ENCODE measurements at regions not wholly inside any gene's neighbourhood (a gene's known extent, or its start where the extent isn't known, plus 50 kb on each side); places are given as distances from the start of the nearest gene placed in this dataset.
"Not testable (repeated sequence)": the region's sequence is repeated elsewhere in the genome, so short reads cannot be mapped to it uniquely, and the experiment has no call there.

DNA sequence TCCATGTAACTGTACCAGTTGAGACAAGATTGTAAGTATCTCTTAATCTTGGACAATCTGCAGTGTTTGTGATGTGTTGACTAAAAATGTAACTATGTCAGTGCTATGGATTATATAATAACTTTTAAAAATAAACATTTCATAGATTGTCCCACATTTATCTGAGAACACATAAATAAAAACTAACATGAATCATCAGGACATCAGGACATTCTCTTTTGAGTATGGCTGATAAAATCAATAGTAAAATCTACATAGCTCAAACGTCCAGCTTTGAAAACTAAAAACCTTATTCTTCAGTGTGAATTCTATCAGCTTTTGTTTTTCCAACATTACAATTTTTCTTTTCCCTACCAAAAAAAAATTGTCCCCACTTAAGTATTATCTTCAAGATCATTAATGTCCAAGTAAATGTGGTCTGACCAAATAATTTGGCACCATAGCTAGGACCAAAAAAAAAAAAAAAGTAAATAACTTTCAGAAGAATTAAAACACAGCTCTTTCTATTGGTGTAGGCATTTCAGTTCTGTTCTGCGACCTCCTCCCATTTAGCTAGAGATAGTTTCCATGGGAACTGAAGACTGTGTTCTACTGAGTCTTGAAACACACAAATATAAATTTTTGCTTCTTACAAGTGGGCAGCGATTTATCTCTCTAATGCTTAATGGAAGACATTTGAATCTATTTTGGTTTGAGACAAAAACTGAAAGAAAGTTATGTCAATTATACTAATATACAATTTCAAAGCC lies 123.0 kb upstream of the SGCE start:
- Mint-ChIP-seq H3K4me1 (ENCODE audit: low read depth) (no peaks in the 10 kb centered on the region), H3K27me3 (no peaks in the 10 kb centered on the region), H3K4me3 (no peak overlapping the region), H3K36me3 (no peaks in the 10 kb centered on the region), H3K27ac (no peak overlapping the region), H3K9me3 (no peaks in the 10 kb centered on the region)
- CTCF ChIA-PET = no interaction called here
- DNase-seq = no peak
- intact Hi-C loops (cut with micrococcal nuclease) = no loop called here
- POLR2A ChIA-PET = no interaction called here

DNA sequence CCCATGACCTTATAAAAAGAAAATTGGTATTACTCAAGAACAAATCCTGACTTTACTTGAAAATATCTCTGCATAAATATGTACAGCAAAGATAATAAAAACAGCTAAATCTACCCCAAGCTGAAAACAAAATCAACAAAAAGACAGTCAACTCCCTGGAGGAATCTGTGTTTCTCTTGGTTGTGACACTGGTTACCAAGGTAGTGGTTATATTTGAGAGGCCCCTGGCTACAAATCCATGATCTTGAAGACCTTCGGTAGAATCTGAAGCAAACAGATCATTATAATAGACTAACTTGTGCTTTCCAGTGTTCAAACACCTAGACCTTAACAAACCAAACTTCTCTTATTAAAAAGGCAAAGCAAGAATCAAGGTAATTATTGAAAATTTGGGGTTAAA lies 123.9 kb upstream of the SGCE start:
- H3K4me3 Mint-ChIP-seq = no peak overlapping the region
- H3K4me1 Mint-ChIP-seq (ENCODE audit: low read depth) = no peaks in the 10 kb centered on the region
- ChIA-PET POLR2A (no interaction called here), CTCF (no interaction called here)
- no peak for DNase-seq
- no peaks in the 10 kb centered on the region for H3K36me3 Mint-ChIP-seq
- intact Hi-C loops (cut with micrococcal nuclease) = no loop called here
- no peak overlapping the region for H3K27ac Mint-ChIP-seq
- H3K9me3 Mint-ChIP-seq = no peaks in the 10 kb centered on the region
- H3K27me3 Mint-ChIP-seq = no peaks in the 10 kb centered on the region

DNA sequence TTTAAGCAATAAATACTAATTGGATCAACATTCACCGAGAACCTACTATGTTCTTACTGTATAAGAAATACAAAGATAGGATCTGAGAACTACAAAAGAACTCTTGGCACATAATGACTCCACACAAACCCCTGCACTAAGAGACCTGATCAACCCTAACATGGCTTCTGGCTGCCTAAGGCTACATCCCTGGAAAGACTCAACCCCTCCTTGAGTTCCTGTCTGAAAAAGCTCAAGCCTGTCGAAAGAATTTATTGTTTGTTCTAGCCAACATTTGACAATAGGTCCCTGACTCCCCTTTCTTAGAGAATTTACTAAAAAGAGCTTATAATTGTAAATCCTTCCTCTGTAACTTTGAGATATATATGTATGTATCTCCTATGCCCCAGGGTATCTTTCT lies 125.3 kb upstream of the SGCE start:
- Mint-ChIP-seq H3K9me3 (no peaks in the 10 kb centered on the region), H3K4me3 (no peak overlapping the region), H3K27me3 (no peaks in the 10 kb centered on the region), H3K4me1 (ENCODE audit: low read depth) (no peaks in the 10 kb centered on the region), H3K36me3 (no peaks in the 10 kb centered on the region), H3K27ac (no peak overlapping the region)
- POLR2A ChIA-PET = no interaction called here
- intact Hi-C loops (cut with micrococcal nuclease) = no loop called here
- no peak for DNase-seq
- CTCF ChIA-PET = no interaction called here

DNA sequence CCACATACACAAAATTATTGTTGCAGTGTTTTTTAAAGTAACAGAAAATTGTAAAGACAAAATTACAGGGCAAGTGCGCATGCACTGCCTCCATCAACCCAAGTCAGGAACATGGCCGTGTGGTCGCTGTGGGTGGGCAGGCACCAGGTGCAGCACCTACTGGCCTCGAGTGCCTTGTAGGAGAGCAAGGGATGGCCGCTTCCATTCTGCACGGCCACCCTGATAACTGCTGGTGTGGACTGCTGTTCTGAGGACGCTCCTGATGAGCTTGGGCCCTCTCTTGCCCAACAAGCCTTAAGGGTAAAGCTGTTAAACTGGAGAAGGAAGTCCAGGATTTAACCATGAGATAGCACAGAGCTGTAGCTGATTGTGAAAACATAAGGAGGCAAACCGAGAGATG lies 124.6 kb upstream of the PPP1R9A start:
- H3K27me3 Mint-ChIP-seq = no peaks in the 10 kb centered on the region
- intact Hi-C loops (cut with micrococcal nuclease) = no loop called here
- CTCF ChIA-PET = no interaction called here
- H3K4me1 Mint-ChIP-seq (ENCODE audit: low read depth) = no peaks in the 10 kb centered on the region
- no peak overlapping the region for H3K4me3 Mint-ChIP-seq
- POLR2A ChIA-PET = no interaction called here
- no peak overlapping the region for H3K27ac Mint-ChIP-seq
- no peaks in the 10 kb centered on the region for H3K9me3 Mint-ChIP-seq
- DNase-seq = no peak
- no peaks in the 10 kb centered on the region for H3K36me3 Mint-ChIP-seq

DNA sequence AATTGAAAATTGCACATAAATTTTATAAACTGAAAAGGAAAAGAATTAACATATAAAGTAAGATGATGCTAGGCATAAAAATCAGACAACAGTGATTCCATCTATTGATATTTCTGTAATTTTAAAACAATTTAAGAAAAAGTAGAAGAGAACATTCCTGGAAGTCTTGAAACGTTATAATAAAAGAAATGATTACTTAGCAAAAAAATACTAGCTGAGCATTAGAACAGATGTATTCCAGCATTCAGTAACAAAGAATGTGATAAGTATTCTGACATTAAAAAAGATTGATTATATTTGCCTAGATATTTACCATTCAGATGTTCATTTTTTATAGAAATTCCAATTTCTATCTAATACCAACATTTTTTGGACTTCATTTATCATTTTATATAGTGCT lies 120.1 kb upstream of the PPP1R9A start:
- H3K4me1 Mint-ChIP-seq (ENCODE audit: low read depth) = no peaks in the 10 kb centered on the region
- POLR2A ChIA-PET = no interaction called here
- H3K36me3 Mint-ChIP-seq = no peaks in the 10 kb centered on the region
- peaks cover 5% of the 10 kb centered on the region for H3K9me3 Mint-ChIP-seq
- H3K27me3 Mint-ChIP-seq = no peaks in the 10 kb centered on the region
- intact Hi-C loops (cut with micrococcal nuclease) = no loop called here
- no peak overlapping the region for H3K4me3 Mint-ChIP-seq
- DNase-seq = no peak
- no peak overlapping the region for H3K27ac Mint-ChIP-seq
- CTCF ChIA-PET = no interaction called here

DNA sequence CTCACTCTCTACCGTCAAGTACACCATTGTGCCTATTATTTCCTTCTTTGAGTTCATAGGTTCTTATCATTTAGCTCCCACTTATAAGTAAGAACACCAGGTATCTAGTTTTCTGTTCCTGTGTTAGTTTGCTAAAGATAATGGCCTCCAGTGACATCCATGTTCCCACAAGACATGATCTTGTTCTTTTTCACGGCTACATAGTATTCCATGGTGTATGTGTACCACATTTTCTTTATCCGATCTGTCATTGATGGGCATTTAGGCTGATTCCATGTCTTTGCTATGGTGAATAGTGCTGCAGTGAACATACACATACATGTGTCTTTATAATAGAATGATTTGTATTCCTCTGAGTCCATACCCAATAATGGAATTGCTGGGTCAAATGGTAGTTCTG lies 119.0 kb upstream of the PPP1R9A start:
- intact Hi-C loops (cut with micrococcal nuclease); H3K4me1 Mint-ChIP-seq (ENCODE audit: low read depth); H3K27ac Mint-ChIP-seq; H3K9me3 Mint-ChIP-seq; H3K36me3 Mint-ChIP-seq; H3K27me3 Mint-ChIP-seq; DNase-seq; POLR2A ChIA-PET; H3K4me3 Mint-ChIP-seq; CTCF ChIA-PET: not testable (repeated sequence)

DNA sequence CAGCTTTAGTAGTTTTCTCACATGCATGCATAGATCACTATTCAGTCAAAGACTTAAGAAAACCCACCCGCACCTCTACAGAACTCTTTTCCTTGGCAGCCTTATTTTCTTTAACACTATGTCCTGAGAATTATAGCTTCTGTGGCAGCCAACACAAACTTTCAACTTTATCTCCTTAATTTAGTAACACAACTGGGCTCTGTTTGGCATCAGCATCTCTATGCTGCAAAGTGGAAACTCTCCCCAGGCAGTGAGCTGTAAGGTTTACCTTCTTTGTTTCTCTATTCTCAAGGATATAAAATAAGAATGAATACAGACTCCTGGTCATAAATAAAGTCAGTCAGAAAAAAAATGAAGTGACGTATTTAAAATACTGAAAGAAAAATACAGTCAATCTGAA lies 115.2 kb upstream of the PPP1R9A start:
- intact Hi-C loops (cut with micrococcal nuclease) = no loop called here
- H3K27ac Mint-ChIP-seq = no peak overlapping the region
- no peaks in the 10 kb centered on the region for H3K27me3 Mint-ChIP-seq
- H3K4me1 Mint-ChIP-seq (ENCODE audit: low read depth) = no peaks in the 10 kb centered on the region
- H3K36me3 Mint-ChIP-seq = no peaks in the 10 kb centered on the region
- H3K9me3 Mint-ChIP-seq = peaks cover 5% of the 10 kb centered on the region
- POLR2A ChIA-PET = no interaction called here
- DNase-seq = no peak
- CTCF ChIA-PET = no interaction called here
- H3K4me3 Mint-ChIP-seq = no peak overlapping the region

DNA sequence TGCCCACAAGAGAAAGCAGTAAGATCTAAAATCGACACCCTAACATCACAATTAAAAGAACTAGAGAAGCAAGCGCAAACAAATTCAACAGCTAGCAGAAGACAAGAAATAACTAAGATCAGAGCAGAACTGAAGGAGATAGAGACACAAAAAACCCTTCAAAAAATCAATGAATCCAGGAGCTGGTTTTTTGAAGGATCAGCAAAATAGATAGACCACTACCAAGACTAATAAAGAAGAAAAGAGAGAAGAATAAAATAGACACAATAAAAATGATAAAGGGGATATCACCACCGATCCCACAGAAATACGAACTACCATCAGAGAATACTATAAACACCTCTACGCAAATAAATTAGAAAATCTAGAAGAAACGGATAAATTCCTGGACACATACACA lies 110.0 kb upstream of the PPP1R9A start:
- H3K4me3 Mint-ChIP-seq; POLR2A ChIA-PET; H3K9me3 Mint-ChIP-seq; H3K27ac Mint-ChIP-seq; H3K4me1 Mint-ChIP-seq (ENCODE audit: low read depth); H3K27me3 Mint-ChIP-seq; intact Hi-C loops (cut with micrococcal nuclease); DNase-seq; H3K36me3 Mint-ChIP-seq; CTCF ChIA-PET: not testable (repeated sequence)

DNA sequence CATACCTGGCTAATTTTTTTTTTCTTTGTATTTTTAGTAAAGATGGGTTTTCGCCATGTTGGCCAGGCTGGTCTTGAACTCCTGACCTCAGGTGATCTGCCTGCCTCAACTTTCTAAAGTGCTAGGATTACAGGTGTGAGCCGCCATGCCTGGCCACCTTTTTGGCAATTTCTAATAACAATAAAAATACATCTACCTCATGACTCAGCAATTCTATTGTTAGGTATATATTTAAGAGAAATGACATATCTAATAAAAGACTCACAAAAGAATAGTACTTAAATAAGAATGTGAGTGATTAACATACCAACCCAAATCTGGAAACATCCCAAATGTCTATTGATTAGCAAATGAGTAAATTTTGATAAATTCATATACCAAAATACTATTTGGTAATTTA lies 103.6 kb upstream of the PPP1R9A start:
- H3K9me3 Mint-ChIP-seq = peaks cover 8% of the 10 kb centered on the region
- ChIA-PET POLR2A (no interaction called here), CTCF (no interaction called here)
- intact Hi-C loops (cut with micrococcal nuclease) = no loop called here
- no peak overlapping the region for H3K27ac Mint-ChIP-seq
- DNase-seq = no peak
- no peaks in the 10 kb centered on the region for H3K36me3 Mint-ChIP-seq
- no peaks in the 10 kb centered on the region for H3K4me1 Mint-ChIP-seq (ENCODE audit: low read depth)
- no peaks in the 10 kb centered on the region for H3K27me3 Mint-ChIP-seq
- H3K4me3 Mint-ChIP-seq = no peak overlapping the region

DNA sequence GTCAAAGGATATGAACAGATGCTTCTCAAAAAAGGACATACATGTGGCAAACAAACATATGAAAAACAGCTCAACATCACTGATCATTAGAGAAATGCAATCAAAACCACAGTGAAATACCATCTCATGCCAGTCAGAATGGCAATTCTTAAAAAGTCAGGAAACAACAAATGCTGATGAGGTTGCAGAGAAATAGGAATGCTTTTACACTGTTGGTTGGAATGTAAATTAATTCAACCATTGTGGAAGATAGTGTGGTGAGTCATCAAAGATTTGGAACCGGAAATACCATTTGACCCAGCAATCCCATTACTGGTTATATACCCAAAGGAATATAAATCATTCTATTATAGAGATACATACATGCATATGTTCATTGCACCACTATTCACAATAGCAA lies 98.7 kb upstream of the PPP1R9A start:
- H3K27ac Mint-ChIP-seq; H3K27me3 Mint-ChIP-seq; intact Hi-C loops (cut with micrococcal nuclease); H3K36me3 Mint-ChIP-seq; CTCF ChIA-PET; DNase-seq; POLR2A ChIA-PET; H3K4me3 Mint-ChIP-seq; H3K4me1 Mint-ChIP-seq (ENCODE audit: low read depth); H3K9me3 Mint-ChIP-seq: not testable (repeated sequence)

DNA sequence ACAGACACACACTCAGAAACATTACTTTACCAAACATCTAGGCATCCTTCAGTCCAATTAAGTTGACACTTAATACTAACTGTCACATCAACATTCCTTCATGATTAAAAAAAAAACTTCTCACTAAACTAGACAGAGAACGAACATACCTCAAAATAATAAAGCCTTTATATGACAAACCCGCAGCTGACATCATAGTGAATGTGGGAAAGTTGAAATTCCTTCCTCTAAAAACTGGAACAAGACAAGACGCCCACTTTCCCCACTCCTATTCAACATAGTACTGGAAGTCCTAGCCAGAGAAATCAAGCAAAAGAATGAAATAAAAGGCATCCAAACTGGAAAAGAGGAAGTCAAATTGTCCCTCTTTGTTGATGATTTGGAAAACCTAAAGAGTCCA lies 96.9 kb upstream of the PPP1R9A start:
- Mint-ChIP-seq H3K4me3 (no peak overlapping the region), H3K36me3 (no peaks in the 10 kb centered on the region), H3K9me3 (peaks cover 10% of the 10 kb centered on the region), H3K4me1 (ENCODE audit: low read depth) (no peaks in the 10 kb centered on the region), H3K27ac (no peak overlapping the region), H3K27me3 (no peaks in the 10 kb centered on the region)
- ChIA-PET POLR2A (no interaction called here), CTCF (no interaction called here)
- no peak for DNase-seq
- intact Hi-C loops (cut with micrococcal nuclease) = no loop called here

DNA sequence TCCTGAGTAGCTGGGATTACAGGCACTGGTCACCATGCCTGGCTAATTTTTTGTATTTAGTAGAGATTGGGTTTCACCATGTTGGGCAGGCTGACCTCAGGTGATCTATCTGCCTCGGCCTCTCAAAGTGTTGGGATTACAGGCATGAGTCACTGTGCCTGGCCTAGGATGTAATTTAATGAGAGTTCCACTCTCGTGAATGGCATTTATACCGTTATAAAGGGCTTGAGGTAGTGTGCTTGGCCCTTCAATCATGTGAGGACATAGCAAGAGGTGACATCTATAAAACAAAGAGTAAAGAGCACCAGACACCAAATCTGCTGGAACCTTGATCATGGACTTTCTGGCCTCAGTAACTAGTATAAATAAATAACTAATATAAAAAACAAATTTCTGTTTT lies 93.5 kb upstream of the PPP1R9A start:
- Mint-ChIP-seq H3K27ac (no peak overlapping the region), H3K4me3 (no peak overlapping the region), H3K9me3 (peaks cover 31% of the 10 kb centered on the region), H3K4me1 (ENCODE audit: low read depth) (no peaks in the 10 kb centered on the region), H3K27me3 (no peaks in the 10 kb centered on the region), H3K36me3 (no peaks in the 10 kb centered on the region)
- intact Hi-C loops (cut with micrococcal nuclease) = no loop called here
- ChIA-PET CTCF (no interaction called here), POLR2A (no interaction called here)
- no peak for DNase-seq

DNA sequence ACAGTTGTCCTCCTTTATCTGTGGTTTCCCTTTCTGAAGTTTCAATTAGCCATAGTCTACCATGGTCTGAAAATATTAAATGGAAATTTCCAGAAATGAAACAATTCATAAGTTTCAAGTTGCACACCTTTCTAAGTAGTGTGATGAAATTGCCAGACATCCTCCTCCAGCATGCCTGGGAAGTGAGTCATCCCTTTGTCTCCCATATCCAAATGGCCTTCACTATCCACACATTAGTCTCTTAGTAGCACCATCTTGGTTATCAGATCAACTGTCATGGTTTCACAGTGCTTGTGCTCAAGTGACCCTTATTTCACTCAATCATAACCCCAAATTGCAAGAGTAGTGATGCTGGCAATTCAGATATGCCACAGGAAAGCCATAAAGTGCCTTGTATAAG lies 83.4 kb upstream of the PPP1R9A start:
- Mint-ChIP-seq H3K9me3 (peaks cover 9% of the 10 kb centered on the region), H3K27me3 (no peaks in the 10 kb centered on the region), H3K4me3 (no peak overlapping the region), H3K27ac (no peak overlapping the region), H3K36me3 (no peaks in the 10 kb centered on the region), H3K4me1 (ENCODE audit: low read depth) (no peaks in the 10 kb centered on the region)
- intact Hi-C loops (cut with micrococcal nuclease) = no loop called here
- CTCF ChIA-PET = no interaction called here
- DNase-seq = no peak
- POLR2A ChIA-PET = no interaction called here

DNA sequence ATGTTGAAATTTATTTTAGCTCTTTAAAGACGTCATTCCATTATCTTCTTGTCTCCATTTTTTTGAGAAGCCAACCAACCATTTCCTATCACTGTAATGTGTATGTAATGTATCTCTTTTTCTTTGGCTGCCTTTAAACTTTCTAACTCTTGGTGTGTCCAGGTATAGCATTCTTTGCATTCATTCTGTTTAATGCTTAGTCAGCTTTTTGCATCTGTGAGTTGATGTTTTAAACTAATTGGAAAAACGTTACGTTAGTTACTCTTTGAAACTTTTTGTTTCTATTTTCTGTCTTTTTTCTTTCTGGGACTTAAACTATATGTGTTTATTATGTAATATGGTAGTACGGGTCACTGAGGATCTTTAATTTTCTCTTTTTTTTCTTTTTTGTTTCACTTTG lies 77.4 kb upstream of the PPP1R9A start:
- CTCF ChIA-PET = no interaction called here
- H3K4me1 Mint-ChIP-seq (ENCODE audit: low read depth) = no peaks in the 10 kb centered on the region
- peaks cover 6% of the 10 kb centered on the region for H3K9me3 Mint-ChIP-seq
- POLR2A ChIA-PET = no interaction called here
- H3K27ac Mint-ChIP-seq = no peak overlapping the region
- intact Hi-C loops (cut with micrococcal nuclease) = no loop called here
- H3K4me3 Mint-ChIP-seq = no peak overlapping the region
- H3K27me3 Mint-ChIP-seq = no peaks in the 10 kb centered on the region
- DNase-seq = no peak
- H3K36me3 Mint-ChIP-seq = no peaks in the 10 kb centered on the region
